ENCODE measurements at regions not wholly inside any gene's neighbourhood (a gene's known extent, or its start where the extent isn't known, plus 50 kb on each side); places are given as distances from the start of the nearest gene placed in this dataset.

- TF ChIP-seq CEBPB (IDR thresholded peaks at IDR 0.05; ENCODE audit: low read depth, low read length) (no peak), CTCF (conservative IDR thresholded peaks at IDR 0.05; ENCODE audit: low read depth, low read length) (no peak), RAD21 (IDR thresholded peaks at IDR 0.05; ENCODE audit: low read length) (no peak), SMC3 (IDR thresholded peaks at IDR 0.05; ENCODE audit: low read depth, low read length) (no peak), FOS (IDR thresholded peaks at IDR 0.05; ENCODE audit: low read depth, low read length) (no peak), POLR2A (IDR thresholded peaks at IDR 0.05; ENCODE audit: low read depth, low read length) (no peak), ELK1 (IDR thresholded peaks at IDR 0.05; ENCODE audit: borderline replicate concordance, low read depth, low read length) (no peak), RCOR1 (IDR thresholded peaks at IDR 0.05; ENCODE audit: insufficient replicate concordance, low read length) (no peak)
Measured at GRCh38 chr12:19048943-19049342, 80.6 kb upstream of the PLEKHA5 start.

Data from IMR-90 (cell line).